HG02973 (cell line): ENCODE measurements at regions not wholly inside any gene's neighbourhood (a gene's known extent, or its start where the extent isn't known, plus 50 kb on each side); places are given as distances from the start of the nearest gene placed in this dataset.
"Not testable (repeated sequence)": the region's sequence is repeated elsewhere in the genome, so short reads cannot be mapped to it uniquely, and the experiment has no call there.

Source experiments
- ATAC-seq: cut with Tn5 transposase; IDR thresholded peaks from one replicate; pipeline ENCODE4 v1.9.1; 2021; ENCODE audit warnings: moderate library complexity; ENCODE audit not compliant: unreplicated experiment

GRCh38 chr10:3396116-3396515 lies 223.5 kb upstream of the PITRM1 start:
- no peak for ATAC-seq

DNA sequence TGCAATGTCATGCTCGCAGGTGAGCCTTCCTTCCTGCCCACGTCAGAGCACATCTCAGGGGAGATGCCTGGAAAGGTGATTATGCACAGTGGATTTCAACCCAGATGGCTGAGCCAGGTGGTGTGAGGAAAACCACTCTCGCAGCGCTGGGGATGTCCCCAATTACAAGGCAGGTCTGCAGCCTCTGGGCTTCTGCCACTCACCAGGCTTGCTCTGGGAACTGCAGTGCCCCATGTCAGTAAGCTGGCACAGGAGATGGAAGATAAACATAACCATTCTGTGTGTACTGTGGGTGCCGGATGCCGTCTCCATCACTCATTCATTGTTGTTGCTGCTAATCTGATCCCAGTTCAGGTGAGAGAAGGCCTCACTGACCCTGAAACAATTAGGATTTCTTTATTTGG lies 222.9 kb upstream of the PITRM1 start:
- no peak for ATAC-seq

GRCh38 chr10:3395041-3395440 lies 222.5 kb upstream of the PITRM1 start:
- ATAC-seq = no peak

GRCh38 chr10:3393958-3394357 lies 221.4 kb upstream of the PITRM1 start:
- no peak for ATAC-seq

DNA sequence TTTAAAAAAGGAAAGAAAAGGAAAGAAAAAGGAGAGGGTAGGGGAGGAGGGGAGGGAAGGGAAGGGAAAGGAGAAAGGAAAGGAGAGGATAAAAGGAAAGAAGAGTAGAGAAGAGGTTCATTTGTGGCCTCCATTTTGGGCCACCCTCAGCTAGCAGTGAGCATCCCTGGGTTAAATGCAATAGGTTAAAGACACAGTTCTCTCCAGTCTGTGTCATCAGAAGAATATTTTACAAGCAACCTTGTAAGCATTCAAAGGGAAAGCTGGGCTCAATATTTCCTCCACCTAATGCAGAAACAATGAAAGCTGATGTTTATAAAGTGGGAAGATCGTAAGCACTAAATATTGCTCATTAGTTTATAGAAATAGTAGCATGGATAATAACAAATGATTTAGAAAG lies 219.1 kb upstream of the PITRM1 start:
- ATAC-seq = no peak

GRCh38 chr10:3389130-3389529 lies 216.5 kb upstream of the PITRM1 start:
- ATAC-seq = no peak

DNA sequence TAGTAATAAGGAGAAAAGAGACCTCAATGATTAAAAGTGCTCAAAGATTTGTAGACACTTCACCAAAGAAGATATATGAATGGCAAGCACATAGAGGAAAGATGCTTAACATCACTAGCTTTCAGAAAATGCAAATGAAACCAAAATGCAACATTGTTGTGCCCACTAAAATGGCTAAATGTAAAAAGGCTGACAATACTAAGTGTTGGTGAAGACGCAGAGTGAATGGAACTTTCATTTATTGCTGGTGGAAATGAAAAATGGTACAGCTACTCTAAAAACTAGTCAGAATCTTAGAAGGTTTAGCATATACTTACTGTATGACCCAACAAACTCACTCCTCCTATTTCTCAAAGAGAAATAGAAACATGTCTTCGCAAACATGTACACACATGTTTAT lies 212.9 kb upstream of the PITRM1 start:
- no peak for ATAC-seq

DNA sequence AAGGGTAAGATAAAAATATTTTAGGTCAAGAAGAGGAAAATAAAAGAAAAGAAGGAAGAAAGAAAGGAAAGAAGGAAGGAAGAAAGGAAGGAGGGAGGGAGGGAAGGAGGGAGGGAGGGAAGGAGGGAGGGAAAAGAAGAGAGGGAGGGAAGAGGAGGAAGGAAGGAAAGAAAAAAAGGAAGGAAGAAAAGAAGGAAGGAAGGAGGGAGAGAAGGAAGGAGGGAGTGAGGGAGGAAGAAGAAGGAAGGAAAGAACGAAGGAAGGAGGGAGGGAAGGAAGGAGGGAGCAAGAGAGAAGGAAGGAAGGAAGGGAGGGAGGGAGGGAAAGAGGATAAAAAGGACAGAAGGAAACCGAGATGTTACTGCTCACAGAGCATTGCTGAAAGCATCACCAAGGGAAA lies 209.5 kb upstream of the PITRM1 start:
- no peak for ATAC-seq

DNA sequence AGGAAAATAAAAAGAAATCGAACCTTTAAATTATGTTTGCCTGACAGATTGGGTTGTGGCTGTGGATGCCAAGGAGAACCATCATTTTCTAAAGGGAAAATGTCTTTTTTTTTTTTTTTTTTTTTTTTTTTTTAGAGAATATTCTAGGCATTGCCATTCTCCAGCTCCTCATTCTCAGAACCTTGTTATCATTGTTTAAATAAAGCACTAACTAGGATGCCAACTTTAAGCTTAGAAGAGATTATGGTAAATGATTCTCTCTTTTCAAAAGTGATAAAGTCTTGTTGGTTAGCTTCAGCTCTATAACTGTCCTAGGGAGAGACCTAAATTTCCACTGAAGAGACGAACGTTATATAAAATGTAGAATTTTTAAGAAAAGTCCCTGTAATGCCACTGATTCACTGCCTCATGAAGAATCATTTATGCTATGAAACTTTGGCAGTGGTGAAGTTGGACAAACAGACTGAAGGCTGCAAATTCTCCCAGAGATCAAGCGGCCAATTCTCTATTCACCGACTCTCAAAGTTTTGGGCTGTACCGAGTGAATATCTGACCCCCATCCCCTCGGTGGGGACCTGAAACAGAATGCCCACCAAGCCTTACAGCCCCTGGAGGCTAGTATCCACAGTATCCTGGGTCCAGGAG lies 207.9 kb upstream of the PITRM1 start:
- ATAC-seq = no peak

- ATAC-seq = no peak
Observed at GRCh38 chr10:3376631-3377030, 204.0 kb upstream of the PITRM1 start.

- no peak for ATAC-seq
Observed at GRCh38 chr10:3375505-3375904, 202.9 kb upstream of the PITRM1 start.

- no peak for ATAC-seq
Observed at GRCh38 chr10:3374914-3375313, 202.3 kb upstream of the PITRM1 start.

DNA sequence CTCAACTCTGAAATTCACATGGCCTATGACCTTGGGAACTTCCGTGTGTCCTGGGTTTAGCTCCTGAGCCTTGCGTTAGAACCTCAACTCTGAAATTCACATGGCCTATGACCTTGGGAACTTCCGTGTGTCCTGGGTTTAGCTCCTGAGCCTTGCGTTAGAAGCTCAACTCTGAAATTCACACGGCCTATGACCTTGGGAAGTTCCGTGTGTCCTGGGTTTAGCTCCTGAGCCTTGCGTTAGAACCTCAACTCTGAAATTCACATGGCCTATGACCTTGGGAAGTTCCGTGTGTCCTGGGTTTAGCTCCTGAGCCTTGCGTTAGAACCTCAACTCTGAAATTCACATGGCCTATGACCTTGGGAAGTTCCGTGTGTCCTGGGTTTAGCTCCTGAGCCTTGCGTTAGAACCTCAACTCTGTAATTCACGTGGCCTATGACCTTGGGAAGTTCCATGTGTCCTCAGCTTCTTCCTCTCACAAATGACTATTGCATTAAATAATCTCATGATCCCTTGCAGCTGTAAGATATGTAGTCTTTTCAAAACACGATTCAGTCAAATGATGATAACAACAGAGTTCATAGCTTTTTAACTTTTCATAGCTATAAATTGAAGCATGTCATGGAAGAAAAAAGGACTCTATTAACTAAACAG lies 200.9 kb upstream of the PITRM1 start:
- not testable (repeated sequence) for ATAC-seq

GRCh38 chr10:3372281-3372680 lies 199.7 kb upstream of the PITRM1 start:
- ATAC-seq = no peak

DNA sequence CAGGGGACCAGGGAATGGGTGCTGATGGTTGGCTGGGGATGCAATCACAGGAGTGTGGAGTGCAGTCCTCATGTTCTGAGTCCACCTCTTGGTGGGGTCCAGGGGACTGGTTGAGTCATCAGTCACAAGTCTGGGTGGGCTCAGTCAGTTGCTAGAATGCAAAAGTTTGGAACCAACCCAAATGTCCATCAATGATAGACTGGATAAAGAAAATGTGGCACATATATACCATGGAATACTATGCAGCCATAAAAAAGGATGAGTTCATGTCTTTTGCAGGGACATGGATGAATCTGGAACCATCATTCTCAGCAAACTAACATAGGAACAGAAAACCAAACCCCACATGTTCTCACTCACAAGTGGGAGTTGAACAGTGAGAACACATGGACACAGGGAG lies 199.0 kb upstream of the PITRM1 start:
- not testable (repeated sequence) for ATAC-seq

- ATAC-seq = no peak
Observed at GRCh38 chr10:3366735-3367405, 194.3 kb upstream of the PITRM1 start.

DNA sequence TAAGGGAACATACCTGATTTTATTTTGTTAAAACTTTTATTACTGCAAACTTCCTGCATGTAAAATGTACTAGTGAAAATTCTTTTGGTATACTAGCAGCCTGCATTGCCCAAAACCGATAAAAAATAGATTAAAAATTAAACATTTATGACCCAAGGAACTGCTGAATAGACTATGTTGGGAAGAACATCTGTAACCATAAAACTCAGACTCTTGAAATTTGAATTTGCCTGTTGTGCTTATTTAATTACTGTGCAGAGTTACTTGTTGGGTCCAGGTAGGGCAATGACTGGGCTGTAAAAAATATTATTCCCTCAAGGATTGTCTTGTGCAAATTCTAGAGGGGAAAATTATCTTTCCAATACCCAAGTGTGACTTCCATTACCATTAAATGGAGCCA lies 193.5 kb upstream of the PITRM1 start:
- ATAC-seq = no peak

- no peak for ATAC-seq
Observed at GRCh38 chr10:3365630-3366029, 193.0 kb upstream of the PITRM1 start.

- no peak for ATAC-seq
Observed at GRCh38 chr10:3364768-3365480, 192.3 kb upstream of the PITRM1 start.

DNA sequence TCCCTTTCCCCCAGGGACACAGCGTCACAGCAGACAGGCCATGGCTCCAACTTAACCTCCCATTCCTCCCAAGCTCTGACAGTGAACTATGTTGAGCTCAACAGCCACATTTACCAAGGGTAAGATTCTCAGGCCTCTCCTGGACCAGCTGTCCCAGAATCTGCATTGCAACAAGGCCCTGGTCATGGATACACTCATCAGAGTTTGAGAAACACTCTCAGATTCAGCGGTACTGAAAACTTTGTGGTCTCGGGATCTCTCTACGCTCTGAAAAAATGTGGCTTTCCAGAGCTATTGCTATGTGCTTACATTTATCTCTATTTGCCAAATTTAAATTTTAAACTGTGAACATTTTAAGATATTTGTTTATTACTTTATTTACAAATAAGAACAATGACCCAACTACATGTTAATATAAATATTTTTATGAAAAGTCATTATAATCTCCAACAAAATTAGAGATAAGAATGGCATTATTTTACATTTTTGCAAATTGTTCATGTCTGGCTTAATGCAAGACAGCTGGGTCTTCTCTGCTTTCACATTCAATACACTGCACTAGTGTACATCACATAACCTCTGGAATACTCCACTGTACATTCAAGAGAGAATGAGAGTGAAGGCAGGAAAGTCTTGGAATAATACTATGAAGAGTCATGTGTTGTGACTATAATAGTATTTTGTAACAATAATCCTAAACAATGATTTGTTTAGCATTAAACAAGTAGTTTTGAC lies 190.9 kb upstream of the PITRM1 start:
- ATAC-seq = no peak

DNA sequence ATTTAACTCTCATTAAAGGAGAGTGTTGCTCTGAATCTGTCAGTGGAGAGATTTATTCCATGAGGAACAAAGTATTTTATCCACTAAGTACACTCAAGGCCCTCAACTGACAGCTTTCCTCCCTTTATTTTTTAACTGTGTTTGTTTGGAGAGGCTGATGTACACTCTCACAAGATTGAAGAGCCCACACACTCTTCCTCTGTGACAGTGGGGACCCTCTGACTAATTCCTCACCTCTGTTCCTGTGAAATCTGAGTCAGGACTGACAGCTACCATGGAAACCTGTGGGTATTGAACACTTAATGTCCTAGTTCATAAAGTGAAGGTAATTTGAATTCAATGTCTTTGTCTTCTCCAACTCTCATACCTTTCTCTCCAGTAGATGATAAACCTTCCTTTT lies 189.8 kb upstream of the PITRM1 start:
- ATAC-seq = no peak
